Colon (tissue), 2 donors: ENCODE measurements at regions not wholly inside any gene's neighbourhood (a gene's known extent, or its start where the extent isn't known, plus 50 kb on each side); places are given as distances from the start of the nearest gene placed in this dataset.

Experiments
- FAIRE-seq: peaks from 2 replicates; lab custom pipeline; 2012; peaks lifted over from hg19 to GRCh38; lab: Jason Lieb, UNC
- donor health status: control.
- donor health status: control.

DNA sequence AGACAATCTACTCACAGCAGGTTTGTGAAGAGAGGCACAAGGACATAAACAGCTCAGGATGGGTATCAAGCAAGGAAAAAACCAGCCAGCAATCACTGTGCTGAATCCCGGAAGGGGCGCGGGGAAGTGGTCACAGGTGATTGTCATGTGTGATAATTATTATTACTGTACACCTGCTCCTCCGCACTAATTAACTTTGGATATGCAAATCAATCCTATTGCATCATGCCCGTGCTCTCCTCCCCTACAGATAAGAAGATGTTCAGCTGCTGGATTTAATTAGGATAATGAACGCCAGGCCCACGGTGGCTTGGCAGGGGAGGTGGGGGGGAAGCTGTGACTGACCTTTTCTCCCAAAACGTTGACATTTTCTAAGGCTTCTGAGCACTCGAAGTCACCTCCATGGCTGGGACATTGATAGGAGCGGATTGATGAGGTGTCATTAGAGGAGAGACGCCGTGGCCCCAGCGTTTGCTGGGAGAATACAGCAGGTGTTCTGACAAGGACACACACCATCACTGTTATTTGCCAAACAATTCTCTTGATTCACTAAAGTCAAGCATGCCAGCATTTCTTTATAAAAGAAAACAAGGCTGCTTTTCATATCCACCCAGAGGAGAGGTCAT lies 160.3 kb upstream of the VRK2 start:
- FAIRE-seq: no peak

DNA sequence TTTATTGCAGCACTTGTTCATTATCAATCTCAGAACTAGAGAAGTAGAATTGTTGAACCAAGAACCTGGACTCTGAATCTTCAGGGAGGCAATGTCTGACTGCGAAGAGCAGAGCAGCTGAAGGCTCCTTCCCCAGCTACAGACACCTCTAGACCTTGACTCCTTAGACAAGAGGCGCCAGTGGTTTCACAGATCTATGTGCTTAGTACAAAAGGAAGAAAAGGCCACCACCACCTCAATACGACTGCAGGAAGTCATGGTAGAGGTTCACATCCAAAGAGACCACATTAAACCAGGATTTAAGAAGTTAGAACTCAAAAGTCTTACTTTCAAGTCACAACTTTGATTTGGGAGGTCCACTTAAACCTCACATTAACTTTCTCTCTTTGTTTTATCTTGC lies 158.1 kb upstream of the VRK2 start:
- no peak for FAIRE-seq

DNA sequence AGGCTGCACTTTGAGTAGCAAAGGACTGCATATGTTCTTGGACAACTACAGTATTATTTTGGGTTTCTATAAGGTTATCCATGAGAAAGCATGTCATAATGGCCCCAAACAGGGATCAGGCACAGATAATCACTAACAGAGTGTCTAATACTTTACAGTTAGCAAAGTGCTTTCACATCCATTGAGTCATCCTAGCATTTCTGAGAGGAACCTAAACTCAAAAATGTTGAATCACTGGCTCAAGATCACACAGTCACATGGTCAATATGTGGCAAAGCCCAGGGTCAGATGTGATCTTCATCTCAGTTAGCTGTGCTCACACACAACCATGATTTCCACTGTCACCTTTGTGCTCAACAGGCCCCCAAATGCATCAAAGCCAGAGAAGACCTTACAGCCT lies 156.1 kb upstream of the VRK2 start:
- no peak for FAIRE-seq

DNA sequence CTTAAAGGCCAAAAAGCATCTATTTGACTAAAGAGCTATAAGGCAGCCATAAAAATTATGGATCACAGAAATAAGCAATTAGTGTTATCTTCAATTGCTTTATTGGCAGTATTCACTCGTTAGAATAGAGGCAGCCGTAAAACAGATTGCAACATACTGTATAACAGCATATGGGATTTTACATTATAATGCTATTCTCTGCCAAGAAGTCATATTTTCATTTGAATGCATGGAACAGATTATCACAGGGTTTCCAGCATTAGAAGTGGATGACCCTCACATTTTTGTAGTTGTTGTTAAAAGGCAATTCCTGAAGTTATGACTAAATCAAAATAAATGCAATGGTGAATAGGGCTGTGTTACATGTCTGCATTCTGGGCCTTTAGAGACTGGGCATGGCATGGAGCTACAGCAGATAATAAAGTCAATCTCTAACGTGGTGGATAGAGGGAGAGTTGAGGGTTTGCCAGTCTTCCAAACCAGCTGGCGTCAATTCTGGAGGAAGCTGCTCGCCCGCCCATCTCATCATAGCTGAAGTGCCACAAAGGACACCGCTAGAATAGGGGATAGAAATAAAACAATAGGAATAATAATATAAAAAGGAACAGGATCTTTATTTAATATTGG lies 155.4 kb upstream of the VRK2 start:
- no peak for FAIRE-seq

DNA sequence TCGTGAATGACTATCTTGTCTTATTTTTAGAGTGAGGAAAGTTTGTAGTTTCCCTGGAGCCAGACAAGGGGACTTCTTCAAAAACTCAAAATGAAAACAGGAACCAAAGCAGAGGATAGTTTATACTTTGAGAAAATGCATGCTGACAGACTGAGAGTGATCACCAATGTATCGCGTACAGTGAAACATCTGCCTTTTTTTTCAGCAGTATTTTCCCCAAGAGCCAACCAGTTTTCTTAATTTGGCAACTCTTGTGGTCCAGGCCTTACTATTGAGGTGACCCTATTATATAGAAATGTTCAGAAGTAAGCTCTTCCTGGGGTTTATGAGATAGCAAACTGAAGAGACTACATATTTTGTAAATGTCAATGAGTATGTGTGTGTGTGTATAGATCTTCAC lies 153.7 kb upstream of the VRK2 start:
- no peak for FAIRE-seq

DNA sequence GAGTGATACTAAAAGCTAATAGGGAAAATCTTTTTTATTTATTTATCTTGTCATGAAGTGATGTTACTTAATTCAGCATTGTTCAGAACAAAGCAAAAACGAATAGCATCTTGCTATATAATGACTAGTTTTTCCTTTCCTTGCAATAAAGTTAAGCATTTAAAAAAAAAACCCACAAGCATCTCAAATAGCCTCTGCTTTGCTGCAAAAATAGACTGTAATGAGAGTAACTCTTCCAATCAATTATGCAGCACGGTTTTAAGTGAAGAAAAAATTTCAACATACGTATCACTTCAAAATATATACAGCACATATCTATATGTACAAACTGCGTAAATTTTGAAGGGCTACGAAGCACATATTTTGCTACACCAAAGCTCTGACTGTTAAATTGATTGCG lies 153.3 kb upstream of the VRK2 start:
- no peak for FAIRE-seq

DNA sequence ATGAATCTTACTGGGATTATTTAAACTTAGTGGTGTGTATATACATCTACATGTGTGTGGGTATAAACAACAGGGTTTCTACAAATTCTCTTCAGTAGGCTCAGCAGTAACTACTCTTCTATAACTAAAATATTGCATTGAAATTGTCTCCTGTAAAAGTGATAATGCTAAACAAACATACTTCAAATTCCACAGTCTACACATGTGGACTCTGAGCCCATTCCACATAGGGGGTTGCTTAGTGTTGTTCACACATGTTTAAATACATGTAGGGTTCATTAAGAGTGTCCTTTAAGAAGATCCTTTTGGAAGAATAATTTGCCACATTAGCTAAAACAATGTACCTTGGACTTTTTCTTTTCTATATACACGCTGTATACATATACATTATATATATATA lies 152.8 kb upstream of the VRK2 start:
- FAIRE-seq: no peak

DNA sequence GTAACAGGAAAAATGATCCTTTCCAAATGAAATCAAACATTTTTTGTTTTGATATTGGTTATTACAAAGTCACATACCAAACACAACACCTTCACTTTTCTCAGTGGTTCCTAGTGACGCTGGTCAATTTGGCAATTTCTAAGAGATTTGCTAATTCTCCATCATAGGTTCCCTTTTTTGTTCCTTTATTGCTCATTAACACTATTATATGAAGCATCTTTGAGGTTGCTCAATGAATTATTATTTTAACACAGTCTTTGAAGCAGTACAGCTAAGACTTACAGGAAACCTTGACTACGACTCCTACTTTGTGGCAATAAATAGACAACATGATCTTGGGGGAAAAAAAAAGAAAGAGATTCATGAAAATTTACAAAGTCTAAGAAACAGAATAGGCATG lies 152.2 kb upstream of the VRK2 start:
- FAIRE-seq: no peak

DNA sequence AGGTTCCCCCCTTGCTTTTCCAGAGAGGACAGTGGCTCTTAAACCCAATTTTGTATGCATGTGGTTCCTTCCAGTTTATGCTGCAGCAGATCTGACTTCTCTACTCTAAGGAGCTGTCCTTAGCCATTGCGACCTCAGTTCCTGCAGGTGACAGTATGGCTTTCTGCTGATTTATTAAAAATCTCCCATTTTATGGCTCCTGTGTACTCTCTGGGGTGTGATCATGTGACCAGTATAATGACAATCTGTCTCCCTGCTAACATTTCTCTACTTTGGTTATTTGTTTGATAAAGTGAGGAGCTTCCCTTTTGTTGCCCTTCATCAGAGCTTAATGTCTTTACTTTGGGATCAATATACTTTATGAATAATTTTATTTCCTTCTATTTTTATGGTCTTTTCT lies 148.7 kb upstream of the VRK2 start:
- no peak for FAIRE-seq

DNA sequence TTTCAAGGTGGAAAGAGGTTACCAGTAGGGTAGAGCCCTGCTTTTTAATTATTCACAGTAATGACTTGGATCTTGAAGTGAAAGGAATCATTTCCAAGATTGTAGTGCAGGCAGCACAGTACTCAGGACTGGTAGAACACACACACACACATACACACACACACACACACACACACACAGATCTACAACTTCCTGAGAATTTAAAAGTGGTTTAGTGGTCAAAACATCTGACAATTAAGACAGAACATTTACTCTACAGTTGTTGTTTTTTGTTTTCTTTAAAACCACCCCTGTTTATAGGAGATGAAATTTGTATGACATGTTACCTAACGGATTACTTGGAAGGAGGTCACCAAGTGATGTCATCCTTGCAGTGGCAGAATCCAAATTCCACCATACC lies 146.7 kb upstream of the VRK2 start:
- no peak for FAIRE-seq

DNA sequence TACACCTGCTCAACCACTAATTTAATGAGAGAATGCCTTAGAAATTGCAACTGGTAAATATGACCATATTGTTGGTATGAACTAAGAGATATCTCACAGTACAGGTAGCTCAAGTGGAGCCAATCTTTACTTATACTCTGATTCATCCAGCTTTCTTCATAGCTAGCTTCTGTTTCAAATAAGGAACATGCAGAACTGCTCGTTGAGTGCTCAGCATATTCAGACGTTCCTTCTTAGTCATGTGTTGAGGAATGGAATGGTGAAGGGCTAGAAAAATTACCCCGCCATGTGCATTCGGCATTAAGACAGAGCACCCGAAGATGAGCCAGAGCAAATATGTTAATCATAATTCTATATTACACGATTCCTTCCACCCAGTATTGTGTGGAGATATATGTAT lies 144.0 kb upstream of the VRK2 start:
- no peak for FAIRE-seq

DNA sequence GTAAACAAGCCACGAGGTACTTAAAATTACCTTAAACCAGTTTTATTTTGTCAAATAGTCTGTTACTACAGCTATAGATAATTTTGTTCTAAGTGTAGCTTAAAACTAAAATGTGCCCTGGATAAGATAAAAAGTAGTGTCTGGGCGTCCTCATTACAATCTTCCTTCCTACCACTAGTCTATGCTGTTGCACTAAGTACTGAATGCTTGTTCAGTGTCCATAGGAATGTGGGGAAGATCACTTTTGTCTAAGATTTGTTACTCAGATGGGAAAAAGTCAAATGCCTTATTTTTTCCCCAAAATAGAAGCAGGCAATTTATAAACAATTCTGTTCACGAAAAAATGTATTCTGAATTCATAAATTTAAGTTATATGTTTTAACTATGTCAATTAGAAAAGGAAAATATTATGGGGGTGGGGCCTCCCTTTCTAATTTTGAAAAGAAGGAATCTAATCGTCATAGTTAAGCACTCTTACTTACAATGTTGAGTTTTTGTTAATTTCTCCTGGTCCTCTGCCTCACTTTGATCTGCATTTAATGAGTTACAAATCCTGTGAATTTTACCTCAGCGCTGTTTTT lies 140.4 kb upstream of the VRK2 start:
- FAIRE-seq: peak; percentile 14

DNA sequence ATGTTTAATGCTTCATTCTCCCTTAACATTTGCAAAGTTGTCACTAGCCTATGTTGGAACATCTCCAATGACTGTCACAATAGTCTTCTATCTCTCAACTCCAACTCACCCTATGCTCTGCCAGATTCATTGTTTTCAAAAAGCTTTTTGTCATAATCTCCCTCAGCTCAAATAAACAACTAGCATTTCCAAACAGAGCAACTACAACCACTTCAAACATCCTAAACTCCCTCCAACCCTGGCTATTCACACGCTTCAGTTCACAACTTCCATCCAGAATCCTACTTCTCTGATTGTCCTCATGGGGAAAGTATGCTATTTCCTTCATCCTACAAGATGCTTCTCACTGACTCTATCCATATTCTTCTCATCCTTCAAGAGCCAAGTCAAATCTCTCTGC lies 139.2 kb upstream of the VRK2 start:
- no peak for FAIRE-seq

DNA sequence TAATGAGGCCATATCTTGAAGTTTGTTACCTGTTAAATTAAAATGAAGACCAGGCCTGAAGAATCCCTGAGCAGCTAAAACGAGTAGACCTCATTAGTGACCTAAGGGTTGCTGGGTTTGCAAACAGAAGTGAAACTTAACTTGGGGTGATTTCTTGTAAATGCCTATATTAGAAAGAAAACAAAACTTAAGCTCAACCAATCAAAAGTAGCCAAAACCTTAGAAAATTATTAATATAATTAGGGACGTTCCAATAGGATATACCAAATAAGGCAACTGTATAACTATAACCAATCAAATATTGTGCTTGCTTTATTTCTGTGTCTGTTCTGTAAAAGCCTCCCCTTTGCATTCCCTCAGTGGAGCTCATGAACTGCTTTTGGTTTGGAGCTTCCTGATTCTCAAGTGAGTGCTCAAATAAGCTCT lies 137.9 kb upstream of the VRK2 start:
- FAIRE-seq: no peak

DNA sequence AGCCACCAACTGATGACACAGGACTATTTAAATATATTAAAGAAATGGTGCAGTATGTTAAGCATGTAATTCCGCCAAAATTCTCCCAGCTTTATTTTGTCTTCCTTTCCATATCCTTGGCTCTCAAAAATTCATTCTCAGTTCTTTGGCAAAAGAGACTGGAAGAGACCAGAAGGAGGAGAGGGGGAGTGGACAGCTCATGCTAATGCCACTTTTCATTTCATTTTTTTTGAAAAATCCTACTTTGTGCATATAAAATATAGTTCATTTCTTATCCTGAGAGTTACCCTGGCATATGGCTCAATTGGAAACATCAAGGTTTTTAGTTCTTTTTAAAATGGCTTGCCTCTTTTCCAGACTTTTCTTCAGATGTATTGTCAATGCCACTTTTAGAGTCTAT lies 128.5 kb upstream of the VRK2 start:
- FAIRE-seq: no peak

DNA sequence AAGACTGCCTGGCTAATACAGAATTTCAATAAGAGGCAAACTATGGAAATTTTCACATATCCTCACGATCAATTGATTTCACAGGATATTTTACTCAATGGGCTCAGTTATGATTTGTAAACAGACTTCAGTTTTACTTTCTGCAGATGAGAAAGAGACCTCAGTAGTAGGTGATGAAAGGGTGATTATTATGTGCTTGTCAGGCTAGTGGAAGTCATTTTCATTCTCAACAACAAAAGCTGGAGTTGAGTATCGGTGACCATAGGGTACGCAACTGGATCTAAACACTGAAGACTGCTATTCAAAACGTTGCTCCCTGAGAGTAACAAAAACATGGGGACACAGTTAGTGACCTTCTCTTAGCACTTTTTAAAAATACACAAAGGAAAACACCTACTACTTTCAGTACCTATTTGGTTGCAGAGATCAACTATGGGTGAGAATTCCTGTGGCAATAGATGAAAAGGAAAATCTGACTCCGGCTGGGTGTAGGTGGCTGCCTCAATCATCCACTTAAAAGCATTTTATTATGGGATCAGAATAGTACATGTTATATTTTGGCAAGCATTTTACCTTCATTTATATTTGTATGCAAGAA lies 126.2 kb upstream of the VRK2 start:
- no peak for FAIRE-seq

DNA sequence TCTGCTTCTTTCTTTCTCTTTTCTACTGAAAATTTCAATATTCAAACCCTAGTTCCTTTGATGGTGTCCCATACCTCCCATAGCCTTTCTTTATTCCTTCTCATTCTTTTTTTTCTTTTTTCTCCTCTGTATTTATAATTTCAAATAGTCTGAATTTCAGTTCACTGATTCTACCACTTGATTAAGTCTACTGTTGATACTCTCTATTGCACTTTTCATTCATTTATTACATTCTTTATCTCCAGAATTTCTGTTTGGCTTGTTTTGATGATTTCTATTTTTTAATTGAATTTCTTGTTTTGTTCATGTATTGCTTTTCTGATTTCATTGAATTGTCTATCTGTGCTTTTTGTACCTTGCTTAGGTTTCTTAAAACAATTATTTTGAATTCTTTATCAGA lies 111.9 kb upstream of the VRK2 start:
- FAIRE-seq: no peak

DNA sequence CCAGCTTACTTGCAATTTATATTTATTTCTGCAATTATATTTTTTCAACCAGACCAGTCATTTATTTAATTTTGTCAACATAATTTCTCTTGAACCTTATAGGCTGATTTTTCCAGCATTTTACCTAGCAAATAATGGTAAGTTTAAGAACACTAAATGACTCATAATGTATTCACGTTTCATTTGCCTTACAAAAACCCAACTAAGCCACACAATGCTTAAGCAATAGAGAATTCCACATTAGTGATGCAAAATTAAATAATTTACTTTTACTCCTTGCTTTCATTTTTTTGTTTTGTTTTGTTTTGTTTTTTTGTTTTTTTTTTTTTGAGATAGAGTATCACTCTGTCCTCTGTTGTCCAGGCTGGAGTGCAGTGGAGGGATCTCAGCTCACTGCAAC lies 110.4 kb upstream of the VRK2 start:
- FAIRE-seq: no peak

DNA sequence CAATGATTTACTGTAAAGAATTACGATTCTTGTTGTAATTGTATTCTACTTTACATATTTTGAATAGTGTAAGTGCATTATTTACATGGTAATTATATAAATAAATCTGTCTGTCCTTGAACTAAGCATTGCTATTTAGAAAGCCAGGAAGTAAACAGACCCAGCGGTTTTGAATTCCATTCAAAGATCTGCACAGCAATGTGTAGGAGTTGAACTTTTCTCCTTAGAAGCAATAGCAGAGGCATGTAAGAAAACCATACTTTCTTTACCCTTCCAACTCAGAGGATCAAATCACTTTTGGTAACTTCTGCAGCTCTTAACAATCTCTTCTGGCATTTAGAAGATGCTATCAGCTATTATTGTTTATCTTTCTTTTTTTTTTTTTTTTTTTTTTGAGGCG lies 109.2 kb upstream of the VRK2 start:
- FAIRE-seq: no peak

DNA sequence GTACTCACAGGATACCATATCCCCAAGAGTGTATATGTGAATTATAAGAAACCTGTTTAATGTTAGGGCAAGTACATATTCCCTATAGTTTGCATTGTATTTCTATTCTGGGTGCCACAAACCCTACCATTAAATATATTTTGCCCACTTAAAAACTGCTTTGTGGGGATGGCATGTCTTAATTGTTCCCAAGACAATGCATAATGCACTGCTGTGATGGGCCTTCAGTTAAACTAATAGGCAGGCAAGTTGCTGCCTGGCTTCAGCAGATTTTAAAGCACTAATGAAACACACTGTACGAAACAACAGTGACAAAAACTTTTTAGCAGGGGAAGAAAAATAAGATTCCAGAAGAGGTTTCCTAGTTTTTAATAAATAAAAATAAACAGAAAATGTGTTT lies 104.8 kb upstream of the VRK2 start:
- no peak for FAIRE-seq

DNA sequence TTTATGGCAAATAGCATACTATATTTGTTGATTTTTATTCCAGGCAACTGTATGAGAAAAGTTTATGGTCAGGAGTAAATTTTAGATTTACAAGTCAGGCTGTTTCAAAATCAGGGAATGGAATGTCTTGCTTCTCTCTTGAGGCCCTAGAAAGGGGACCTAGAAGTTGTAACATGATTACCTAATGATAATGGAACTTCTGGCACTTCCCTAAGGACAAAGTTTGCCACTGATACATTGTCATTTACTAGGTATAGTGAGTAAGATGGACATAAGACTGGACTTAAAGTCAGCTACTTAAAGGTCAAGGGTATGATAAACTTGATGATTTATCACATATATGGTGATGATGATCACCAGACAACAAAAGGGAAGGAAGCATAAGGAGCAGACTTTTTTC lies 103.3 kb upstream of the VRK2 start:
- FAIRE-seq: no peak

DNA sequence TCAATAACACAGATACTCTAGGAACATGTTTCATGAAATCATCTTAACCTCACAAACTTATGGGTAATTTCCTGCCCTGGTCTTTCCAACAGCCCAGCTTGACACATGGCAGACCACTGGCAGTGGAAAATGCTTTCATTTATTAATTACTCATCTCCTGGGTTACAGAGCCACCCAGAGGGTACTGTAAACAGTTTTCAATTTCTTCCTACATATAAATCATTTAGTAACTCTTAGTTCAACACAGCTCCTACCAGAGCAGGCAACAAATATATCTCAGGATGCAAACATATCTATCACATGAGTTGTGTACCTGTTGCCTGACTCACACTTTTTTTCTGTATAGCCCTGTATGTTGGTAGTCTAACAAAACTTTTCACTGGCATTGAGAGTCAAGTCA lies 99.2 kb upstream of the VRK2 start:
- no peak for FAIRE-seq

DNA sequence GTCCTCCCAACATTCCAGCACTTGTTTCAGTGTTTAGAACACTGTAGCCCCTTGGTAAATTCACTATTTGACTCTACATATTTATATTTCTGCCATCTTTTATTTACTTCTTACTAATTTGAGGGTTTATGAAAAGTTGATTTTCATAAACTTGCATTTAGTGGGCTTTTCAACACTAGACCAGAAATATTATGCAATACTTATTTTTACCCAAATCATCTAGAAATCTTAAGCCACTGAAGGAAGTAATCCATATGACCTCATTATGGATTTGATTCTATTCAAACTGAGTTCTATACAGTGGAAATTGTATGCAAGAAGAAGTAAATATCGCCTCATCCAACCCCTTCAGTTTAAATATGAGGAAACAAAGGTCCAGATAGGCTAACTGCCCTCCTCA lies 92.6 kb upstream of the VRK2 start:
- FAIRE-seq: no peak

DNA sequence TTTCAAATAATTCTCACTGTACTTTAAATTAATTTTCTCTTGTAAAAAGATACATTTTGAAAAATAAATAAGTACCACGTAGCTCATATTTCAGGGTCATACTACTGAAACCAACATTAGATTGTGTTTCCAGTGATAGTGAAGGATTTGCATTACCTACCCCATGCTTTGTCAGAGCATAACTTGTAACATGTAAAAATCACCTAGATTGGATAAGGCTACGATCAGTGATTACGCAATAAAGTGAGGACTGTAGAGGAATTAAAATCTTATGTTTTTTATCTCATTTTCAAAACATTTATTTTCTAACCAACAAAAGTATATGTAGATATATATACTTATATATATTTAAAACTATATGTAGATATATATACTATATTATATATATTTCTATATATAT lies 89.4 kb upstream of the VRK2 start:
- FAIRE-seq: no peak
